ENCODE measurements at regions not wholly inside any gene's neighbourhood (a gene's known extent, or its start where the extent isn't known, plus 50 kb on each side); places are given as distances from the start of the nearest gene placed in this dataset.

DNA sequence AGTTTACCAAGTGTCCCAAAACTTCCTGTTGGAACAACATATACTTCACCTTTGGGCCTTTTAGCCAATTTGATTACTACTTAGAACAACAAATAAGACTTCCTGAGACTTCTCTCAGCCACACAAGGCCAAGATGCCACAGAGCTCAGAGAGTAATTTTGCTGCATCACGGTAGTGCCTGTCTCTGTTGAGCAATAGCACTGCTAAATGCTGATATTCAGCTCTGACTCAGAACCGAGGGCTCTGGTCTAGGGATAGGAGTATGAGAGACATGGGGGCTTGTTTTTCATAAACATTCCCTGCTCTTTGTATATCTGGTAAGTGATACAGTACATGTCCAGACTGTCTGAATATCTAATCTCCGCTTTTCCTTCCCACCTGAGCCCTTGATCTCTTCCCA lies 260.4 kb upstream of the ARHGAP20 start:
- no peak for DNase-seq

- no peak for DNase-seq
These were observed 259.9 kb upstream of the ARHGAP20 start for GRCh38 chr11:110972106-110972505.

DNA sequence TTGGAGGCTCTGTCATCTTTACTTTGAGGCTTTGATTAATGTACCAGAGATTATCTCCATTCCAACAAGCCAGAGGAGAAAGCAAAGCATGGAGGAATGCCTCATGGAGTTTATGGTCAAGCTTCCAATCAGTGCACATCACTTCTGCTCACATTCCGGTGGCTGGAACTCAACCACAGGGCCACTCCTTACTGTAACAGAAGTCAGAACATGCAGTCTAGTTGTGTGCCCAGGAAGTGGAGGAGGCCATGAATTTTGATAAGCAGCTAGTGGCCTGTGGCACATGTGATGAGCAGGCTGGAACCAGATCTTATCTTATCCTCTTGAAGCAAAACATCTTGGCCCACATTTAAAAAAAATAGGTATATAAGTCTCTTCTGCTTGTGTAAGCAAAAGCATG lies 258.9 kb upstream of the ARHGAP20 start:
- no peak for DNase-seq

DNA sequence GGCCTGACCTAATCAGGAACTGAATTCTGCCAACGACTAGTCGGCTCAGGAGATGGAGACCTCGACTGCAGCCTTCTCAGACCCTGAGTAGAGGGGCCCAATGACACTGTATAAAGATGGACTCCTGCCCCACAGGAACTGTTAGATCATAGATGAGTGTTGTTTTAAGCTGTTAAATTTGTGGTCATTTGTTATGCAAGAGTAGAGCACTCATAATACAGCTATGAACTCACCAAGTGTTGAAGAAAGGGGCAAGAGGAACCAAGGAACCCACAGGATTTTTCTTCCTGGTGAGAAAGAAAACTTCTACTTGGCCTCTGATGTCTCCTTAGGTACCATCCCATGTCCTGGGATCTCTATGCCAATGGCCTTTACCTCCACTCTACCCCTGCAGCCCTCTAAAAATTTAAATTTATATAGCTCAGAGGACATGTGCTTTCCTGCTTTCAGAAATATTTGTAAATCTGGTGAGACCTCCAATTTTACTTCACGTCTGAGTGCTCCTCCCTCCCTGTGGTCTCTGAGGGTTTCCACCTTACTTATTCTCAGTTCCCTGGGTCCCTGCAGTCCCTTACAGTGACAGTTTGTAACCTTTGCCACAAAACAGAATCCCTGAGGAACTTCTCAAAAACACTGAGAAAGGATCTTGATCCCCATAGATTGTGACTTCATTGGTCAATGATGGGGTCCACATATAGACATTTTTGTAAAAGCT lies 256.3 kb upstream of the ARHGAP20 start:
- no peak for DNase-seq

GRCh38 chr11:110966131-110966530 lies 253.9 kb upstream of the ARHGAP20 start:
- no peak for DNase-seq

- no peak for DNase-seq
These were observed 250.7 kb upstream of the ARHGAP20 start for GRCh38 chr11:110962921-110963320.

DNA sequence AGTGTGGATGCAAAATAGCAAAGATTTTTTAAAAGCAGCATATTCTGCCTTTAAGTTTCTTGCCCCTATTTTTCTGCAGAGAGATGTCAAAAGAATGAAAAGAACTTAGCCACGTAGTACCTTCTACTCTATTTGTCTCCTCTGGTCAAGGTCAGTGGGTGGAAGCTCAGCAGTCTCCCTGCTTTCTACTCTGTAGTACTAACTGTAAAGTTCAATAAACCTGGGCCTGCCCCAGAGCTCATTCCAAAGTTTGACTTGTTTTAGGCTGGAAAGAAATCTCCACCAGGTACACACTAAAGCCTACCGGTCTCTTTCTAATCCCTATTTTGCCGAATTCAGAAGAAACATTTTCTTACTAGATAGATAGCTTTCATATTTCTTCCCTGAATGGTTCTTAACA lies 247.9 kb upstream of the ARHGAP20 start:
- no peak for DNase-seq

GRCh38 chr11:110958216-110958615 lies 246.0 kb upstream of the ARHGAP20 start:
- DNase-seq = no peak

DNA sequence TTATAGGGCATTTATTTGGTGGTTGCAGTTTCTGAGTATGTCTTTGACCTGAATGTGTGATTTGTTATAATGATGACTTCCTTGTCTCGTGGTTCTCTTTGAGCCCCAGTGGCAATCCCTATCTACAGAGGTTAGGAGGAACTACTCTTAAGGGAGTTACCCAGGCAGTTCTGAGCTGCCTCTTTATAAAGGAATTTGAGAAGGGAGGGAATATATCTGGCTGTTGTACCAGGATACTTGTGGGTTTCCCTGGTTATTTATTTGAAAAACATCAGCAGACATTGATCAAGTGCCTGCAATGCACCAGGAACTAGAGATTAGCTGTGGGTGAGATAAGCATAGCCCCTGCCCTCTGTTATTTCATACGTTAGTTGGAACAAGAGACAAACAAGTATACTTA lies 243.5 kb upstream of the ARHGAP20 start:
- no peak for DNase-seq

GRCh38 chr11:110951950-110952503 lies 239.8 kb upstream of the ARHGAP20 start:
- no peak for DNase-seq

DNA sequence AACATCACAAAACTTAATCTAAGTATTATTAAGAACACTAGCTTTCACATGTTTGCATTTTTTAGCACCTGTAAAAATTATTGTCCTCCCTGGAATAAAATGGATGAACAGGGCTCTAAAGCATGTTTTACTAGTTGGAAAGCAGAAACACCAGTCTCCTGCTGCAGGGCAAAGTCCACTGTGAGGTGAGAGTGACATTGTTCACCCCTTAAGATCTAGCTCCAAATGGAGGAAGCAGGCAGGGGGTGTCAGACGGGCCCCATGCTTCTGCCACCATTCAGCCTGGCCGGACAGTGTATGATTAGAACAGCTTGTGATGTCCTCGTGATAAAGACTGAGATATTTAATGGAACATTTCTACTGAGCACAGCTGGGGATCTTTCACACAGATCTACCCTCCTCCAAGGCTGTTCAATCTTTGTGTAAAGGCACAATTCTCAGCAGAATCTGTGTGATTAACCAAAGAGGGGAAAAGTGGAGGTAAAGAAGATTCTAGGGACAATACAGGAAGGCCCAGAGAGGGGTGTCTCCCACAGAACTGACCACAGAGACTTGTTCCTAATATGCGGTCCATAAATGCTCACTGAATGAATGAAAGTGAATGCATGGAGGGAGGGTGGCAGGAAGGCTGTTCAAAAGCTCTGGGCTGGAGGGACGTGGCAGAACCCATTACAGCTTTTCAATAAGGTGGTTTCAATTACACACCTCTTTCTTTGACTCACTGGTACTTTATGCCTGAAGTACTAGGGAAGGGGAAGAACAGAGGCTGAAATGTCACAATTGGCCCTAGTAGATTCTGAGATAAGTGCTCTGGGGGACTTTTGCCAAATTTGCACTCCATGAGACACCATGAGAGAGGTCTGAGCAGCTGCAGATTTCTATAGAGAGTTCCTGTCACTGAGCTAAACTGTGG lies 239.1 kb upstream of the ARHGAP20 start:
- DNase-seq = peak; percentile 77

- no peak for DNase-seq
These were observed 235.9 kb upstream of the ARHGAP20 start for GRCh38 chr11:110948112-110948511.

DNA sequence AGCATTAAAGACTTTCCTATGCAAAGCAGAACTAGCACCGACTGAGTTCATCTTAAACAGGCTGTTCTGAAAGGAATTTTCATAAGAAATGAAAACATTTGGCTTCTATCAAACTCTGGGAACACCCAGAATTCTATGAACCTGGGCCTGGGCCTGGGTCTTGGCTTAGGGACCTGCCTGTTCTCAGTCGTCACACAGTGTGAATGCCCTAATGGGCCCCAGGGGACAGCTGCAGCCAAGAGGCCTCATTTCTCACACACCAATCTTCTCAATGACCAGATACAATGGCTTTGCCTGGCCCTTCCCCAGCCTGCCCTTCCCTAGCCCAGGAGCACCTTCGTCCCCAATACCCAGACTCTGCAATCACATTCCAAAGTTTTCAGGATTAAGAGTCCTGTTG lies 234.9 kb upstream of the ARHGAP20 start:
- DNase-seq = no peak

DNA sequence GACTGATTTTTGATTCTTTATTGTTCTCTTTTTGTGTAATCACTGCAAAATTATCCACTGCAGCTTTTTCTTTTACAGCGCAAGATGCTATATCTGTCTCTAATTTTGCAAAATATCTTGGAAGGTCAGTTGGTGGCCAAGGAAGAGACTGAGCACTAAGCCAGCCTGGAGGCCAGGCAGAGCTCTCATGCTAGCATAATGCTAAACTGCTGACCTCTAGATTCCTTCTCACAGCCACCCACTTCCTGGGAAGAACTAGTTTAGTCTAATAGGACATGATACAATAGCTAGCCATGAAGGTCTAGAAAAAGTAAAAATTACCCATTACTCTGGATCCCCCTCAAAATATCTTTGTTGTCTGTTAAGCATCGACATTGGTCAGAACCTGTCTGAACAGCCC lies 227.2 kb upstream of the ARHGAP20 start:
- DNase-seq = no peak

DNA sequence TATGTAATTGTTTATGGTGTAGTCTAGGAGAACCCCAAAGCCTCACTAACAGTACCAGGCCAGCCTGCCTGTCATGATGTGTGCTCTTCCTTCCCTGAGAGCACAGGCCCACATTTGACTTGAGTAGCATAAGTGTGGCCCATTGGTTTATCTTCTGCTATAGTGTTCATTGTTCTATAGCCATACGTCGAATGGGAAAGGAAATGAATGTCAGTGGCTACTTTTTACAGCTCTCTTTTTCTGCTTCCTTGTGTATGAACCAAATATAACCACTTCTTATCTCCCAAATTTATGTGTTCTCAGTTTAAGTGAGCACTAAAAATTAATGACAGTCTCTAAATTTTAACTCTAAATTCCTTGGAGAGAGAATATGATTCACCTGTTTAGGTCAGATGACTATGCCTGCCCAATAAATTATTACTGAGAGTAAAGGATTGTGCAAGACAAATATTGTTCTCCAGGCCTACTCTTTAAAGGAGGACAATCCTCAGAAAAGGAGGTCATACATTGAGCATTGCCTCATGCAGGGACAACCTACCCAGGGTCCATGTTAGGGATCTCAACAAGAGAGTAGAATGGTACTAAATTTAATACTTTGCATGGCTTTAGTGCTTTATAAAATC lies 222.9 kb upstream of the ARHGAP20 start:
- DNase-seq = no peak

DNA sequence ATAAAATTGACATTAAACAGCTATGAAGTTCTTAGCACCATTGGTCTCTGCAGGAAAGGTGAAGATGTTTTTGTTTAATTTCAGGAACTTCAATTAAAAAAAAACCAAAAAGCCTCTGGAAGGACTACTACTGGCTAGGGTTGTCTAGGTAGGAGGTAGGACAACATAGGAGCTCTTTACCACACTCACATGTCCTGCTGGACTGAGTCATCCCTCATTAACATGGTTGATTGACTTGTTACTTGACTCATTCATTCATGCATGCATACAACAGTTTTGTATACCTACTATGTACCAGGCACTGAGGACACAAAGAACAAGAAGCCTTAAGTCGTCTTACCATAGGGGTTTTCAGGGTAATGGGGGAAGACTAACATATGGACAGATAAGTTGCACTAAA lies 216.9 kb upstream of the ARHGAP20 start:
- no peak for DNase-seq

GRCh38 chr11:110928391-110928790 lies 216.2 kb upstream of the ARHGAP20 start:
- DNase-seq = no peak

GRCh38 chr11:110921742-110922521 lies 209.7 kb upstream of the ARHGAP20 start:
- DNase-seq = no peak

DNA sequence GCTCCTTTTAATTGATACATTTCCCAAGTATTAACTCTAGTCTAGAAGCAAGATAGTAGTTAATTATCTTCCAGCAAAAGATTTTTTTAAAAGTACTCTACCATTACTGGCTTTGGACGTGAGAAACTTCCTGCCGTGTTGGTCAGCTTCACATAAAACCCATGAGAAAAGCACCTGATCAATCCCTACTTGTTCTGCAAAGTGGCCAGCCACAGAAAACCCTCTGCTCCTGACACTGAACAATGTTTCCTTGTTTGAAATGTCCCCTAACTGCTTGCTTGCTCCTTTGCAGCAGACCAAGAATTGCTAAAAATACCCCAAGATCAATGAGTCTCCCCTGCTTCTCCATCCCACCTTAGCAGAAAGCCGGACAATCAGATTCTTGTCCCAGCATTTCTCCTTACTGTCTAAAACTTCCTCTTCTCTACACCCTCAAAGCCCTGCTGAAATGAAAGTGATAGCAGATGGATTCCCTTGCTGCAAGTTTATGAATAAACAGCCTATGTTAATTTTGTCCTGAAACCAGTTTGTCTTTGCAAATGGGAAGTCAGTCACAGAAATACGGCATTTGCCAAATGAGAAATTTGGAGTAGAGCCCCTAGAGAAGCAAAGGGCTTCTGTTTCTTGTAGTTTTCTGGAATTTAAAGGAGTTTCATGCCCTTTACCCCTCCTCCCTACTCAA lies 207.1 kb upstream of the ARHGAP20 start:
- no peak for DNase-seq

- DNase-seq = no peak
These were observed 206.1 kb upstream of the ARHGAP20 start for GRCh38 chr11:110918351-110918750.

- no peak for DNase-seq
These were observed 200.2 kb upstream of the ARHGAP20 start for GRCh38 chr11:110912437-110912836.

DNA sequence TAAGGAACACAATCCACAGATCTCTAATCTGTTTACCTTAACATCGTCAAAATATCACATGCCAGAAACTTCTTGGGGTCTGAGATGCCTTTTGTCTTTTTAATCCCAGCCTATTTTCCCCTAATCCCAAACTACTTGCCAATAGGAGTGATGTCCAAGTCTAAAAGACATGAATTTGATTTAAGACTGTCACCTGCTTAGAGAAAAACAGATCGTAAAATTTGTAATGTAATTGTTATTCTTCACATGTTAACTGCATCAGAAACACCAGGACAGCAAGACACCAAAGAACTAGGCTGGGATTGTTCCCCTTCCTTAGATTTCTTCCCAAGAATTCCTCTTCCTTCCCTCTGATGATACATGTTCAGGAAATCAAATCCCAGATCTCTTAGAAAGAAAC lies 198.1 kb upstream of the ARHGAP20 start:
- DNase-seq = no peak

Data from NCI-H345 (cell line).